GM18498 (cell line): ENCODE measurements at regions not wholly inside any gene's neighbourhood (a gene's known extent, or its start where the extent isn't known, plus 50 kb on each side); places are given as distances from the start of the nearest gene placed in this dataset.
A peak's percentile ranks its signal among the peaks of the same experiment; 100 is the strongest.
"Not testable (repeated sequence)": the region's sequence is repeated elsewhere in the genome, so short reads cannot be mapped to it uniquely, and the experiment has no call there.

Experiments
- ATAC-seq: cut with Tn5 transposase; IDR thresholded peaks from one replicate; pipeline ENCODE4 v1.9.1; 2021; ENCODE audit warnings: mild to moderate bottlenecking, moderate library complexity; ENCODE audit not compliant: unreplicated experiment

DNA sequence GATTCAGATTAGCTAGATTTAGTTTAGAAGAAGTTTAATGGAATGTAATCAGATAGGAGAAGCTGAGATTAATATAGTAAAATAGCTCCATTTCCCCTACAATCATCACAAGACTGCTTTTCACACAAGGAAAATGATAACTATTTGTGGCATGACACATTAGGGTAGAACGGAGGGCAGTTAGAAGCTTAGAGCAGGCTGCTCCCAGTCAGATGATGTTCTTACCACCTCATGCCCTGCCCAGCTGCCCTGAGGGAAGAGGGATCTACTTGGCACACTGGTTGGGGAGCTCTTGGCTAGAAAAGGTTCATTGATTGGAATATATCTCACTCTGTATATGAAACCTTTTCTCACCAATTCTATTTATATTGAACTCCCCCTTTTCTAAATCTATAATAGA is 180.7 kb upstream of the IL15 start:
- no peak for ATAC-seq

DNA sequence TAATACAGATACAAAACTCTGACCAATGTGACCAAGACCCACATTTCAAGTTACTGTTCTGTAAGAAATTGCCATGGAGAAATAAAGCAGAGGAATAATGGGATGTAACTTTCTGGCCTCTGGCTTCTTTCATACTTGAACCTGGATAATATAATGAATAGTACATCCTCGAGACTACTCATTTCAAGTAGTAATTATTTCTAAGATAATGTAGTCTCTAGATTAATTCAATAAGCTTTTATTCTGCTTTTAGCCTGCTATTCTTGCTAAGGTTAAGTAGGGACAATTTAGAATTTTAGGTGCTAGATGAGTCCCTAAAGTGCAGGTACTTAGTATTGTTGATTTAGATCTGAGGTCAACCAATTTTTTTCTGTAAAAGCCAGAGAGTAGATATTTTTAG is 178.7 kb upstream of the IL15 start:
- ATAC-seq: no peak

DNA sequence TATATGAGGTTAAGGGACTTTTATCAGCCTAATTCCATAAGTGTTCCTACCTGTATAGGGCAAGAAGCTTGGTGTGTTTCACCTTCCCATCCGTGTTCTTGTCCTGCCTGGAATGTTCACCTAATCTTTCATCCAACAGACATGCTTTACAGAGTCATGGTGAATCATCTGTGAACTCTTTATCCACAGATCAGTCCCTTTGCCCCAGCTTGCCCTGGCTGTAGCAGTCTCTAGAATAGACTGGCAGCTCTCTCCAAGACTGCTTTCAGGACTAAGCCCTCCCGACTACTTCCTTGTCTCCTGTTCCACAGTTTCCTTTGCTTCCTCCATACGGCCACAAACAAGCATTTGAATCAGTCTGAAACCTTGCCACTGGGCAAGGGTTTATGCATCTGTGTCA is 177.9 kb upstream of the IL15 start:
- ATAC-seq: no peak

DNA sequence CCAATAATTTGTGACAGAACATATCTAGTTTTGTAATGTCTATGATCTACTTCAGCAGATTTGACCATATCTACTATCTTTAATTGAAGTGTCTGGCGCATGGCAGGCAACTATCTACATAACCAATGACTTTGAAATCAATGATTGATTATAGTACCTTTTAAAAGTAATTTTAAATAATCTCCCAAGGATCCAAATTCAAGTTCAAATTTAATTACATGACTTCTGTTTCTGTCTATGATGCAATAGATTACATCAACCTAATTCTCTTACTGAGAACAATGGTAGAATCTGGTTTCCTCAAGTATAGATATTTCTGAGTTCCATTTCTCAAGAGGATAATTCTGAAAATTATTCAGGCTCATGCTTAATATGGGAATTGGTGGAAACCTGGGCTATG is 177.4 kb upstream of the IL15 start:
- no peak for ATAC-seq

DNA sequence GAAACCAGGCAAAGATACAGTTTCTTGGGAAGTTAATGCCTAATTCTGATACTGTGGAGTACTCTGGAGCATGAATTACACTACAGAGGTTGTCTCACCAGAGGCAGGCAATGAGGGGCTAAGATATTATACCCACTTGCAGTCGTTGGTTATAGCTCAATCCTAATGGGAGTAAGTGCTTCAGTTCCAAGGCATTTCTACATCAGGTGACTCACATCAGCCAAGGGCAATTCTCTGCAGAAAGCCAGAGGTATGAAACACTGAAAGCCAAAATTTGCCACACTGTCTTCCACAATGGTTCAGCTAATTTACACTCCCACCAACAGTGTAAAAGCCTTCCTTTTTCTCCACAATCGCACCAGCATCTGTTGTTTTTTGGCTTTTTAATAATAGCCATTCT is 174.0 kb upstream of the IL15 start:
- no peak for ATAC-seq

DNA sequence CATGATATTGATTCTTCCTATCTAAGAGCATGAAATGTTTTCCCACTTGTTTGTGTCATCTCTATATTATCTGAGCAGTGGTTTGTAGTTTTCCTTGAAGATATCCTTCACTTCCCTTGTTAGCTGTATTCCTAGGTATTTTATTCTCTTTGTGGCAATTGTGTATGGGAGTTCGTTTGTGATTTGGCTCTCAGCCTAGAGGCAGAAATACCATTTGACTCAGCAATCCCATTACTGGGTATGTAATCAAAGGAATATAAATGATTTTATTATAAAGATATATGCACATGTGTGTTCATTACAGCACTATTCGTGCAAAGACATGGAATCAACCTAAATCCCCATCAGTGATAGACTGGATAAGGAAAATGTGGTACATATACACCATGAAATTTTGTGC is 172.7 kb upstream of the IL15 start:
- ATAC-seq: no peak

DNA sequence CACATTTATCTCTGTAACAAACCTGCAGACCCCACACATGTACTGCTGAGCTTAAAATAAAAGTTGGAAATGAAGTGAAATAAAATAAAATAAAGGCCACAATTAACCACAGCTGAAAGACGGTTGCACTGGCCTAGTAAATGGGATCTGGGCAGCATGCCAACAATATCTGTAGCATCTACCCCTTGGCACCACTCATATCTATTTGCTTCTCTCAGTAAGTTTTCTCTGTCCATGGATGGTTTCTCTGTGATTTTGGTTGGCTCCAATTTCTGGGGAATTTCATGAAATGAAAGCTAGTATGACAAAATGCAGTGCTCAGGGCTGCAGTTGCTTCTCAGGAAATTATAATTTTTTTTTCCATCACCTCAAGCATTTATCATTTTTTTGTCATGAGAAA is 172.0 kb upstream of the IL15 start:
- no peak for ATAC-seq

DNA sequence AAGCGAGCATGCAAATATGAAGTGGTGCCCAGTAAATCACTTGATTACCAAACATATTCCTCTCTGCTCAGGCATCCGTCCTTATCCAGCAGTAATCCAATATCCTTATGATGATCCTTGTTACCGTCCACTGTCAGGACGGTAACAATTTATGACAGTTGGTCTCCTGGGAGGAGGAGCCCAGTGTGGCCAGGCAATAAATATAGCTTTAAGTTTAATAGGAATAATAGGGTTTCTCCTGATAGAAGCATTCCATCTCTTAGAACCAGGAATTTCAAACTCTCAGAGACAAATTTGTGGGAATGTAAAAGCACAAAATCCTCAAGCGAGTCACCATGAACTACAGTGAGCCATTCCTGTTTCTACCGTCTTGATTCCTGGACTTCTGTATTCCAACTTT is 171.2 kb upstream of the IL15 start:
- ATAC-seq: no peak

DNA sequence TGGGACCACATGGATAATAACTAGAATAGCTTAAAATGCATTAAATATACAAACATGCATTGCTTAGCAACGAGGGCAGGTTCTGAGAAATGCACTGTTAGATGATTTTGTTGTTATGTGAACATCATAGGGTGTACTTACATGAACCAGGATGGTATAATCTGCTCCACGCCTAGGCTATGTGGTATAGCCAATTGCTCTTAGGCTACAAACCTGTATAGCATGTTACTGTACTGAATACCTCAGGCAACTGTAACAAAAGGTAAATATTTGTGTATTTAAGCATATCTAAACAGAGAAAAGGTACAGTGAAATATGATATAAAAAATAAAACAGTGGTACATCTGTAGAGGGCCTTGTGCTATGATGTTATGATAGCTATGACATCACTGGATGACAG is 169.2 kb upstream of the IL15 start:
- ATAC-seq: no peak

DNA sequence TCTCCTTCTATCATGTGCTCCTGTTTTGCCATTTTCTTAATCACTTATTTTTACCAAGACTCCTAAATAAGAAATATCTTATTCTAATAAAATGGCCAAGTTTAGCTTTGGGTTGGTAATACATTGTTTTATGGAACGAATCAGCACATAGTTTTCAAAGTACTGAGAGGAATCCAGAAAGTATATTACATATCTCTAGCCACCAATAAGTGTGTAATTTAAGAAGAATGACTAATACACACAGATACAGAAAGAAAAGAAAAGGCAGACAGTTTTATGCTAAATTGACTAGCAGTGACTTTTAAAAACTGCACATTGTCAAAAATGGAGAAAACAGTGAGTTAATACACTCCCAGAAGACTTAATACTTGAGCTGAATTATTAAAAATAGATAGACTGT is 167.0 kb upstream of the IL15 start:
- no peak for ATAC-seq

DNA sequence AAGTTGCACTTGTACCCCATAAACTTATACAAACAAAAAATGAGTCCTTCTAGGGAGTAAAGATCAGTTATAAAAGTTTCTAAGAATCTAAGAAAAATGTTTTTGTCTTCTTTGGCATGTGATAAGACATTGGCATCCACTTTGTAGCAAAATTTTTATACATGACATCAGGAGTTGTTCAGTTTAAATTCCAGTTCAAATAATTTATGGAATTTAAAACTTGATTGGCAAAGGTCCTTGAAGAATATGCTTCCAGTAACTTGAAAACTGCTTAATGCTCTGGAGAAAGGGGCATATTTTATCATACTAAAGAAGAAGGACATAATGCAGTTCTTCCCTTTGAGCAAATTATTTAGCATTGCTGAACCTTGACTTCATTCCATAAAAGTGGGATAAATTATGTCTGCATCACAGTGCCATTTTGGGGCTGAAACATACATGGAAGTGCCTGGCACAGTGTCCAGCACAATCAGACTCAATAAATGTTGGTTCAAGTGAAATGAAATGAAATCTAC is 163.3 kb upstream of the IL15 start:
- ATAC-seq: no peak

DNA sequence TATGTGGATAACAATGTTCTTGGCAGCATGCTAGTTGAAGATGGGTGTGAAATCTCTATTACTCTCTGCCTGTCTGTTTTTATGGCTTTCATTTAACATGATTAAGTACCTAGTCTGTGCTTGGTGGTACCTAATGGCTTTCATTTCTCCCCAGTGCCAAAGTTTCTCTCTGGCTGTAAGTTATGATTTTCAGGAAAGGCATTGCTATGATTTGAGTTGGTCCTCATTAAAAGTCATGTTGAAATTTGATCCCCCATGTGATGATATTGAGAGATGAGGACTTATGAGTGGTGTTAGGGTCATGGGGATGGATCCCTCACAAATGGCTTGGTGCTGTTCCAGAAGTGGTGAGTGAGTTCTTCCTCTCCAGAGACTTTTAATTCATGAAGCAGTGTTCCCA is 162.4 kb upstream of the IL15 start:
- ATAC-seq: no peak

DNA sequence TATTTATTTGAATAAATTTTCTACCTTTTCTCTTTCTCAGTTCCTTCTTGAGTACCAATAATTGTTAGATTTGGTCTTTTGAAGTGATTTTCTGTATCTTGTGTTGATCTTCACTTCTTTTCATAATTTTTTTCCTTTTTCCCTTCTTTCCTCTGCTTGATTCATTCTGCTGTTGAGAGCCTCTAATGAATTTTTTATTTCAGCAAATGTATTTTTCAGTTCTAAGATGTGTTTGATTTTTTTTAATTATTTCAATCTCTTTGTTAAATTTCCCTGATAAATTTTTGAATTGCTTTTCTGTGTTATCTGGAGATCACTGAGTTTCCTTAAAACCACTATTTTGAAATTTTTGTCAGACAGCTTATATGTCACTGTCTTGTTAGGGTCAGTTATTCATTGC is 155.4 kb upstream of the IL15 start:
- no peak for ATAC-seq

DNA sequence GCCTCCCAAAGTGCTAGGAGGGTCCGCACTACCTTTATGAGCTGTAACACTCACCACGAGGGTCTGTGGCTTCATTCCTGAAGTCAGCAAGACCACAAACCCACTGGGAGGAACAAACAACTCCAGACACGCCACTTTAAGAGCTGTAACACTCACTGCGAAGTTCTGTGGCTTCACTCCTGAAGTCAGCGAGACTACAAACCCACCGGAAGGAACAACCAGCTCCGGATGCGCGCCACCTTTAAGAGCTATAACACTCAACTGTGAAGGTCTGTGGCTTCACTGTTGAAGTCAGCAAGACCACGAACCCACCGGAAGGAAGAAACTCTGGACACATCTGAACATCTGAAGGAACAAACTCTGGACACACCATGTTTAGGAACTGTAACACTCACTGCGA is 152.1 kb upstream of the IL15 start:
- not testable (repeated sequence) for ATAC-seq

DNA sequence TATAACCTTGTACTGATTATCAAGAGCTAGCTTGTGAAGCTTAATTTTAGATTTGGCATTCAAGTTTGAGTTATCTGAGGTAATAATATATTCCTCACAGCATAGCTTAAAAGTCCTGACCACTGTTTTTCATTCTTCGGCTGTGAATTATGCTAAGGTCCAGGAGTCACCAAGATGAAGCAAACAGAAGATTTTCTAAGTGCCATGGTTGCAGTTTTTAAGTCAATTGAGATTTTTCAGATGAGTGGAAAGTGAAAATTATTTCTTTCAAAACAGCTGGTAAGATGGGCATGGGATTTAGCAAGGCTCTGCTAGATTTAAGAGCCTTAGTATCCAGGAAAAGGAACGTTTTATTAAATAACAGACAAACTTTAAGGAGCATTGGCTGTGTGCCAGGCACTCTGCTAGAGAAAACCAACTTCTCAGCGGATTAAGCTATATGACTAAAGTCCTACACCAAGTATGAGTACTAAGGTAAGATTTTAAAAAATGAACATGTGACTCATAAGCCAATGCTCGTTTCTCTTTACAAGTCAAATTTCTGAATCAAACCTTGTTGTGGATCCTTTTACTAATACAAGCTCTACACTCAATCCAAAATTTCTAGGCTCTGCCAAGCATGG is 149.9 kb upstream of the IL15 start:
- ATAC-seq: no peak

DNA sequence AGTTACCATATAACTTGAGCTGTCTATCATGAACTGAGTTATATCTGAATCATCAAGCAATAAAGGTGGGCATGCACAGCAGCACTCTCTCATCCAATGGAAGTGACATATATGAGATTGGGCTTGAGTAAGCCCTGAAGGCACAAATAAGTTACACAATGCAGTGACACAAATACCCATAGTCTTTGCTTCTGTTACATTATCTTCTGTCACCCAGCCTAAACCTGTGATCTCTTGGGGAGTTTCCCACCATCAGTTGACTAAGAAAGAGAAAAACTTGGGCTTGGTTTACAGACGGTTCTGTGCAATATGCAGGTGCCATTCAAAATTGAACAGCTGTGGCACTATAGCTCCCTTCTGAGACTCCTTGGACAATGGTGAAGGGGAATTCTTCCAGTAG is 138.8 kb upstream of the IL15 start:
- peak; percentile 89 for ATAC-seq

DNA sequence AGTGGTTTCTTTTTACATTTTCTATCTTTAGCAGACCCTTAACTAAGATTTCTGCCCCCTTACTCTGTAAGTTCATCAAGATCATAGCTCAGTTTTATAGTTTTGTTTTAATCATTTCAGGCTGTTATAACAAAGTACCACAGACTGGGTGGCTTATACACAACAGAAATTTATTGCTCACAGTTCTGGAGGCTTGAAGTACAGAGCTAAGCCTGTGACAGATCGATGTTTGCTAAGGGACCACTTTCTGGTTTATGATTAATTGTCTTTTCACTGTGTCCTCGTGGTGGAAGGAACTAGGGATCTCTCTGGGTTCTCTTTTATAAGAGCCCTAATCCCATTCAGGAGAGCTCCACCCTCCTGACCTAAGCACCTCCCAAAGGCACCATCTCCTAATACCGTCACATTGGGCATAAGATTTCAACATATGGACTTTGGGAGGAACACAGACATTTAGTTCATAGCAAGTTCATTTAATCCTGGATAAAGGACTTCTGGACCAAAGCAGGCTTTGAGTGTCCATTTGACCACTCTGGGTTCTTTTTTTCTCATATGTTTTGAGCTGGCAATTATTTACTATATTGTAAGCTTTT is 137.0 kb upstream of the IL15 start:
- ATAC-seq: no peak

DNA sequence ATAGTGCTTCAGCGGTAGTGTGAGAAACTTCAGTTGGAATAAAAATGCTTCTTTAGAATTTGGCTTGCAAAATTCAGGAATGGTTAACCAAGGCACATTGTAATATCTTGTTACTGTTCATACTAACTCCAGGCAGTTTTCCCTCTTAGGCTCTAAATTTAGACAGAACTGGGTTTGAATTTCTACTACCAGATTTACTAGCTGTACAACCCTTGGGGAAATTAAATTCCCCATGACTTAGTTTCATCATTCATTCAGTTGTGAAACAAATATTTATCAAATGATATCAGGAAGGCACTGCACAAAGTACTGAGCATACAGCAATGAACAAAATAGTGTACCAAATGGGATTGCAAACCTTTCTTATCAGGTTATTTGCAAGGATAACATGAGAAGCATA is 135.0 kb upstream of the IL15 start:
- no peak for ATAC-seq

DNA sequence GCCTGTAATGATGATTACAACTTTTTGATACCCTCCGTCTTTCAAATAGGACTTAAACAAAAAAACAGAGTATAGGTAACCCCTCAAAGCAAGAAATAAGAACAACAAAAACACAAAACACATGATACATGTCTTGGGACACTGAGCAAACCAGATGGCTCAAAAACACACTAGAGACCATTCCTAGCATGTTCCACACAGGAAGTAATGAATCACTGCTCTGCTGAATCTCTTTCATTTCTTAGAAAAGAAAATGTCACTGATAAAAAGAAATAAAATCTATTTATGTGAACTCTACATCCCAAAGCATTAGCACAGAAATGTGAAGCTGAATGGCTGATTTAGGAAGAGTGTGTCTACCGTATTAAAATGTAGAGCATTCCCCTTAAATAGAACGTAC is 134.5 kb upstream of the IL15 start:
- ATAC-seq: no peak

DNA sequence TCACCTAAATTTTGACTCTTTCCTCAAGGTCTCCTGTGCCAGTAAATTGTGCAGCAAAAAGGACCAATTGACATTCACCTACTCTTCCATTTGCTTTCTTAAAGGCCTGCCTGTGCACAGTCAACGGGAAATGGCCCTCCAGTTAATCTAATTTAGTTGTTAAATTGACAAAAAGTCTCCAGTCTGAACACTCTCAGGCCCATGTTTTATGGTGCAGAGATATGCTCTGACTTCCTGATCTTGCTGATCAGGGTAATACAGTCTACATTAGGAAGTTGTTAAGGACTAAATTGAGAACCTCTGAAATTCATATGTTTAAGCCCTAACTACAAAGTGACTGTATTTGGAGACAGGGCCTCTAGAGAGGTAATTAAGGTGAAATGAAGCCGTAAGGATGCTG is 133.6 kb upstream of the IL15 start:
- no peak for ATAC-seq

DNA sequence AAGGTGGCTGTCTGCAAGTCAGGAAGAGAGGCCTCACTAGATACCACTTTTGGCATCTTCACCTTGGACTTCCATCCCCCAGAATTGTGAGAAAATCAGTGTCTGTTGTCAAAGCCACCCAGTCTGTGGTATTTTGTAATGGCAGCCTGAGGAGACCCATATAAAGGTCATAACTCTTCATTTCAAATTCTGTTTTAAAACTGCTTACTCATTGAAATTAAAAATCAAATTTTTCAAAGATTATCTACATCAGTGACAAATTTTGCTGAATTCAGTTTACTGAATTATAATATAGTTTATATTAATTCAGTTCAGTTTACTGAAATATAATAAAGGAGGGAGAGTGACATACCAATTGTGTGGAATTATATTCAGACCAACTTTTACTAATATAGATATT is 133.1 kb upstream of the IL15 start:
- ATAC-seq: no peak

DNA sequence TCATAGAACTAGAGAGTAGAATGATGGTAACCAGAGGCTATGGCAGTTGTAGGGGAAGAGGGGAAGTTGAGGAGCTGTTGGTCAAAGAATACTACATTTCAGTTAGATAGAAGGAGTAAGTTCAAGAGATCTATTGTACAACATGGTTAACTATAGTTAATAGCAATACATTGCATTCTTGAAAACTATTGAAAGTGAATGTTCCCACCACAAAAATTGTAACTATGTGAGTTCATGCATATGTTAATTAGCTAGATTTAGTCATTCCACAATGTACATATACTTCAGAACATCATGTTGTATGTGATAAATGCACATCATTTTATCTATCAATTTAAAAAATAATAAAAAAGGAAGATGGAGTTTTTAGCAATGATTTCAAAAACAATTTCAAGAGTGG is 125.3 kb upstream of the IL15 start:
- ATAC-seq: no peak

DNA sequence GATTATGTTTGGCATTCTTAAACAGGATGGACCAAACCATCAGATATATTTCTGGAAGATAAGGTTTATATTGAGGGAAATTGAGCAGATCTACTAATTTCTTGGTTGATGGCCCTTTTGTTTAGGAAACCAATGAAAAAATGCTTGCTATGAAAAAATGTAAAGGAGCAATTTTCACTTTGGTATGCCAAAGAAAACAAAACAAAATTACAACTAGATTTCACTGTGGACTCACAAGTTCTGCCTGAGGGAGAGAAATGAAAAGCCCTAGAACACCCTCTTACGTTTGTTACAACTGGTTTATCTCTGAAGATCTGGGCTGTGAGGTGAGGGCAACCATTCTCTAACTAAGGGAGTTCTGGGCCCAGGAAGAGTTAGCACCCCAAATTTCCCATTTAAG is 122.5 kb upstream of the IL15 start:
- no peak for ATAC-seq
